Rectal smooth muscle tissue (tissue), 1 donor: ENCODE measurements at regions not wholly inside any gene's neighbourhood (a gene's known extent, or its start where the extent isn't known, plus 50 kb on each side); places are given as distances from the start of the nearest gene placed in this dataset.

Source experiments
- H3K27ac ChIP-seq: one replicate; pipeline ENCODE4 v1.7.0; 2013; ENCODE audit warnings: low read depth, low read length, inconsistent platforms
- H3K27me3 ChIP-seq: one replicate; pipeline ENCODE4 v1.7.0; 2013; ENCODE audit warnings: low read length; ENCODE audit not compliant: control insufficient read depth, insufficient read depth
- H3K36me3 ChIP-seq: one replicate; pipeline ENCODE4 v1.7.0; 2013; ENCODE audit warnings: low read length; ENCODE audit not compliant: control insufficient read depth, insufficient read depth
- H3K4me1 ChIP-seq: one replicate; pipeline ENCODE4 v1.7.0; 2013; ENCODE audit warnings: low read length; ENCODE audit not compliant: control insufficient read depth, insufficient read depth
- H3K4me3 ChIP-seq: one replicate; pipeline ENCODE4 v1.7.0; 2013; ENCODE audit warnings: low read length
- H3K9ac ChIP-seq: one replicate; pipeline ENCODE4 v1.7.0; 2013; ENCODE audit warnings: low read length

- Histone ChIP-seq H3K4me3 (no peak overlapping the region), H3K27ac (no peak overlapping the region), H3K4me1 (no peaks in the 10 kb centered on the region), H3K27me3 (no peaks in the 10 kb centered on the region), H3K36me3 (no peaks in the 10 kb centered on the region), H3K9ac (no peak overlapping the region)
These were observed 72.6 kb upstream of the SELENOP start for GRCh38 chr5:42884326-42884725.

GRCh38 chr5:42881416-42882117 is 69.9 kb upstream of the SELENOP start:
- no peak overlapping the region for H3K27ac ChIP-seq
- H3K27me3 ChIP-seq, result no peaks in the 10 kb centered on the region
- no peaks in the 10 kb centered on the region for H3K4me1 ChIP-seq
- no peaks in the 10 kb centered on the region for H3K36me3 ChIP-seq
- H3K4me3 ChIP-seq, result no peak overlapping the region
- no peak overlapping the region for H3K9ac ChIP-seq

- no peak overlapping the region for H3K27ac ChIP-seq
These were observed 68.9 kb upstream of the SELENOP start for GRCh38 chr5:42880496-42881150.

GRCh38 chr5:42879291-42879690 is 67.6 kb upstream of the SELENOP start:
- Histone ChIP-seq H3K9ac (no peak overlapping the region), H3K4me1 (no peaks in the 10 kb centered on the region), H3K27ac (no peak overlapping the region), H3K4me3 (no peak overlapping the region), H3K27me3 (no peaks in the 10 kb centered on the region), H3K36me3 (no peaks in the 10 kb centered on the region)

More at GRCh38 chr5:42880496-42881150, 68.9 kb upstream of the SELENOP start:
- no peaks in the 10 kb centered on the region for H3K27me3 ChIP-seq
- no peaks in the 10 kb centered on the region for H3K4me1 ChIP-seq
- H3K36me3 ChIP-seq, result no peaks in the 10 kb centered on the region
- no peak overlapping the region for H3K9ac ChIP-seq
- H3K4me3 ChIP-seq, result no peak overlapping the region

- H3K27me3 ChIP-seq, result no peaks in the 10 kb centered on the region
- no peaks in the 10 kb centered on the region for H3K4me1 ChIP-seq
- no peak overlapping the region for H3K9ac ChIP-seq
- peak overlapping the region; percentile 23 for H3K27ac ChIP-seq
- no peaks in the 10 kb centered on the region for H3K36me3 ChIP-seq
- no peak overlapping the region for H3K4me3 ChIP-seq
These were observed 66.9 kb upstream of the SELENOP start for GRCh38 chr5:42878550-42878949.

GRCh38 chr5:42878041-42878440 is 66.3 kb upstream of the SELENOP start:
- no peaks in the 10 kb centered on the region for H3K36me3 ChIP-seq
- no peak overlapping the region for H3K4me3 ChIP-seq
- no peaks in the 10 kb centered on the region for H3K27me3 ChIP-seq
- no peaks in the 10 kb centered on the region for H3K4me1 ChIP-seq
- H3K9ac ChIP-seq, result no peak overlapping the region
- peak overlapping the region; percentile 23 for H3K27ac ChIP-seq

GRCh38 chr5:42877431-42877830 is 65.7 kb upstream of the SELENOP start:
- no peaks in the 10 kb centered on the region for H3K27me3 ChIP-seq
- H3K4me3 ChIP-seq, result no peak overlapping the region
- no peak overlapping the region for H3K27ac ChIP-seq
- no peaks in the 10 kb centered on the region for H3K4me1 ChIP-seq
- H3K36me3 ChIP-seq, result no peaks in the 10 kb centered on the region
- no peak overlapping the region for H3K9ac ChIP-seq

- H3K9ac ChIP-seq, result no peak overlapping the region
- no peaks in the 10 kb centered on the region for H3K36me3 ChIP-seq
- H3K4me1 ChIP-seq, result no peaks in the 10 kb centered on the region
- H3K4me3 ChIP-seq, result no peak overlapping the region
- no peak overlapping the region for H3K27ac ChIP-seq
- no peaks in the 10 kb centered on the region for H3K27me3 ChIP-seq
These were observed 64.7 kb upstream of the SELENOP start for GRCh38 chr5:42876375-42876844.

GRCh38 chr5:42875785-42876374 is 64.2 kb upstream of the SELENOP start:
- Histone ChIP-seq H3K4me3 (no peak overlapping the region), H3K27ac (no peak overlapping the region), H3K27me3 (no peaks in the 10 kb centered on the region), H3K4me1 (no peaks in the 10 kb centered on the region), H3K9ac (no peak overlapping the region), H3K36me3 (no peaks in the 10 kb centered on the region)

GRCh38 chr5:42875211-42875610 is 63.5 kb upstream of the SELENOP start:
- Histone ChIP-seq H3K4me1 (no peaks in the 10 kb centered on the region), H3K27me3 (no peaks in the 10 kb centered on the region), H3K36me3 (no peaks in the 10 kb centered on the region), H3K4me3 (no peak overlapping the region), H3K9ac (no peak overlapping the region), H3K27ac (no peak overlapping the region)

- Histone ChIP-seq H3K27me3 (no peaks in the 10 kb centered on the region), H3K36me3 (no peaks in the 10 kb centered on the region), H3K4me1 (no peaks in the 10 kb centered on the region), H3K27ac (no peak overlapping the region), H3K4me3 (no peak overlapping the region), H3K9ac (no peak overlapping the region)
These were observed 63.0 kb upstream of the SELENOP start for GRCh38 chr5:42874621-42875198.

- Histone ChIP-seq H3K4me1 (no peaks in the 10 kb centered on the region), H3K4me3 (no peak overlapping the region), H3K36me3 (no peaks in the 10 kb centered on the region), H3K9ac (no peak overlapping the region), H3K27ac (no peak overlapping the region), H3K27me3 (no peaks in the 10 kb centered on the region)
These were observed 61.2 kb upstream of the SELENOP start for GRCh38 chr5:42872865-42873264.
